Thyroid gland (tissue), 4 donors: ENCODE measurements at regions not wholly inside any gene's neighbourhood (a gene's known extent, or its start where the extent isn't known, plus 50 kb on each side); places are given as distances from the start of the nearest gene placed in this dataset.

Experiments used
- DNase-seq, 2 donors: peaks; one replicate each; pipeline ENCODE4 v3.0.0-alpha.2; 2019
- H3K27ac ChIP-seq, 3 donors: fragments of 200-600 bp; sonication (generic); 1 replicate in 2 of 3; 2 replicates in 1 of 3; pipeline ENCODE4 v1.5.1; 2016 to 2019; ENCODE audit warnings: mild to moderate bottlenecking in 1 of 3, moderate library complexity in 1 of 3
- H3K27me3 ChIP-seq: fragments of 200-600 bp; sonication (generic); one replicate; pipeline ENCODE4 v1.5.1; 2019
- H3K36me3 ChIP-seq, 2 donors: fragments of 200-600 bp; sonication (generic); one replicate each; pipeline ENCODE4 v1.5.1; 2016 to 2019
- H3K4me1 ChIP-seq, 2 donors: fragments of 200-600 bp; sonication (generic); one replicate each; pipeline ENCODE4 v1.5.1; 2017 to 2019
- H3K4me3 ChIP-seq, 3 donors: fragments of 200-600 bp; sonication (generic); replicated peaks in 1 of 3; 1 replicate in 2 of 3; 2 replicates in 1 of 3; pipeline ENCODE4 v1.5.1; 2016; ENCODE audit warnings: mild to moderate bottlenecking in 1 of 3
- H3K9me3 ChIP-seq: fragments of 200-600 bp; sonication (generic); one replicate; pipeline ENCODE4 v1.5.1; 2017
- CTCF ChIP-seq, 6 experiments: fragments of 200-600 bp in 3 of 6; fragments of 450-650 bp in 3 of 6; sonication (generic) in 3 of 6; IDR thresholded peaks; one replicate each; pipeline ENCODE4 v1.5.1; 2016 to 2019; ENCODE audit warnings: antibody characterized with exemption in 6 of 6, mild to moderate bottlenecking in 2 of 6, inconsistent platforms in 1 of 6, moderate library complexity in 1 of 6
- POLR2A ChIP-seq, 2 donors: fragments of 450-650 bp; IDR thresholded peaks; one replicate each; pipeline ENCODE4 v1.6.1; 2017; ENCODE audit warnings: antibody characterized with exemption in 2 of 2, mild to moderate bottlenecking in 2 of 2, moderate library complexity in 1 of 2
- WGBS, 2 donors: methylation state at CpG; one replicate each; pipeline ENCODE4 v1.1.5; 2017; 5-methylcytosine and 5-hydroxymethylcytosine counted together
- intact Hi-C: fragments of 100-400 bp; cut with DNase I; formaldehyde crosslinking; loops from one replicate; pipeline ENCODE4 v1.15.1; 2023

DNA sequence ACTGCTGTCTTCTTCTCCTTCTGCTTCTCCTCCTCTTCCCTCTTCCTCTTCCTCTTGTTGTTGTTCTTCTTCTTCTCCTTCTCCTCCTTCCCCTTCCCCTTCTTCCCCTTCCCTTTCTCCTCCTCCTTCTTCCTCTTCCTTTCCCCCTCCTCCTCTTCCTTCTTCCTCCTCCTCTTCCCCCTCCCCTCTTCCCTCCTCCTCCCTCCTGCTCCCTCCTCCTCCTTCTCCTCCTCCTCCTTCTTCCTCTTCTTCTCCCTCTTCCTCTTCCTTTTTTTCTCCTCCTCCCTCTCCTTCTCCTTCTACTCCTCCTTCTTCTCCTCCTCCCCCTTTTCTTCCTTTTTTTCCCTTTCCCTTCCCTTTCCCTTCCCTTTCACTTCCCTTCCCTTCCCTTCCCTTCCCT lies 245.0 kb upstream of the IRX5 start:
- Histone ChIP-seq H3K27ac (no peak overlapping the region), H3K9me3 (no peaks in the 10 kb centered on the region), H3K4me3 (no peak overlapping the region), H3K36me3 (no peaks in the 10 kb centered on the region), H3K27me3 (no peaks in the 10 kb centered on the region), H3K4me1 (no peaks in the 10 kb centered on the region)
- intact Hi-C loops, result no loop called here
- no peak for TF ChIP-seq POLR2A (IDR thresholded peaks at IDR 0.05)
- TF ChIP-seq CTCF (IDR thresholded peaks at IDR 0.05), result no peak
- no peak for DNase-seq

- no peak overlapping the region for H3K27ac ChIP-seq
- H3K27me3 ChIP-seq, result no peaks in the 10 kb centered on the region
- no peak overlapping the region for H3K4me3 ChIP-seq
- DNase-seq, result no peak
- 89 to 95% methylated on average over 4 of the region's 4 CpGs for WGBS, 2 donors
- H3K36me3 ChIP-seq, result no peaks in the 10 kb centered on the region
- intact Hi-C loops, result no loop called here
- TF ChIP-seq POLR2A (IDR thresholded peaks at IDR 0.05) (no peak), CTCF (IDR thresholded peaks at IDR 0.05) (no peak)
- no peaks in the 10 kb centered on the region for H3K9me3 ChIP-seq
- H3K4me1 ChIP-seq, result no peaks in the 10 kb centered on the region
Observed at GRCh38 chr16:54679531-54679930, 251.1 kb upstream of the IRX5 start.

DNA sequence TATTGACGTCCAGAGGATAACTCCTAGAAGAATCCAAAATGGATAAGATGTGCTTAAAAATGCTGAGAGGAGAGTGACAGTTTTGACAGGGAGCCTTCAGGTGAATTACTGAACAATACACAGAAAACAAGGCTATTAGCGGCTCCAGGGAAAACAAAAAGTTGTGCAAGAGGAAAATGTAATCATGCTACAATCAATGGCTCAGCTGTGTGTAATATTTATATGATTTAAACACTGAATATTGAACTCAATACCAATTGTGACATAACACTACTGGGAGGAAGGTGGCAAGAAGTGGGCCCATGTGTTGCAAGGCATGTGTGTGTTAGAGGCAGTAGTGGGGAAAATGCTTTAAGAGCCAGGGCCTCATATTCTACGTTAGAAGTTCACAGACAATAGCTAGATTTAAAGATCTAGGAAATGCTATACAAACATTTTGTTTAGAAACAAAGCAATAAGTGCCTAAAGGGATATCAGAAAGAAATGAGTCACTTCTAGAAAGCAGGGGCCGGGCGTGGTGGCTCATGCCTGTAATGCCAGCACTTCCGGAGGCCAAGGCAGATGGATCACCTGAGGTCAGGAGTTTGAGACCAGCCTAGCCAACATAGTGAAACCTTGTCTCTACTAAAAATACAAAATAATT lies 253.2 kb upstream of the IRX5 start:
- WGBS, 2 donors, result 88 to 90% methylated on average over 6 of the region's 6 CpGs
- Histone ChIP-seq H3K4me1 (no peaks in the 10 kb centered on the region), H3K36me3 (no peaks in the 10 kb centered on the region), H3K27me3 (no peaks in the 10 kb centered on the region), H3K9me3 (no peaks in the 10 kb centered on the region), H3K4me3 (no peak overlapping the region), H3K27ac (no peak overlapping the region)
- DNase-seq, result no peak
- intact Hi-C loops, result no loop called here
- TF ChIP-seq POLR2A (IDR thresholded peaks at IDR 0.05) (no peak), CTCF (IDR thresholded peaks at IDR 0.05) (no peak)

DNA sequence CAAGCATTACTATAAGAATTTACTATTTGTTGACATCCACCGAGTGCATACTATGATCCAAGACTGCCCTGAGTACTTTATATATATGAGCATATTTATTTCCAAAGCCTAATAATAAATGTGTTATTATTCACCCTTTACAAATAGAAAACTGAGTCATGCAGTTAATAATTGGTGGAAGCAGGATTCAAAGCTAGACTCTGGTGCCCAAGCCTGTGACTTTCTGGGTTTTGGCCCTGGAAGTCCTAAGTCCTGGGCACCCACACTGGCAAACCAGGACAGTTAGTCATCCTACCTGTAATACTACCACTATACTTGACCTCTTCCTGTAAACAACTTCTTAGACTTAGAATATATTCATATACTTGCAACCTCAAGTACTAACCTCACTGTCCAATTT lies 257.4 kb upstream of the IRX5 start:
- DNase-seq, result no peak
- Histone ChIP-seq H3K27me3 (no peaks in the 10 kb centered on the region), H3K4me1 (no peaks in the 10 kb centered on the region), H3K9me3 (no peaks in the 10 kb centered on the region), H3K4me3 (no peak overlapping the region), H3K27ac (no peak overlapping the region), H3K36me3 (no peaks in the 10 kb centered on the region)
- 91 to 93% methylated on average over 1 of the region's 1 CpG for WGBS, 2 donors
- intact Hi-C loops, result no loop called here
- TF ChIP-seq CTCF (IDR thresholded peaks at IDR 0.05), result no peak
- no peak for TF ChIP-seq POLR2A (IDR thresholded peaks at IDR 0.05)

DNA sequence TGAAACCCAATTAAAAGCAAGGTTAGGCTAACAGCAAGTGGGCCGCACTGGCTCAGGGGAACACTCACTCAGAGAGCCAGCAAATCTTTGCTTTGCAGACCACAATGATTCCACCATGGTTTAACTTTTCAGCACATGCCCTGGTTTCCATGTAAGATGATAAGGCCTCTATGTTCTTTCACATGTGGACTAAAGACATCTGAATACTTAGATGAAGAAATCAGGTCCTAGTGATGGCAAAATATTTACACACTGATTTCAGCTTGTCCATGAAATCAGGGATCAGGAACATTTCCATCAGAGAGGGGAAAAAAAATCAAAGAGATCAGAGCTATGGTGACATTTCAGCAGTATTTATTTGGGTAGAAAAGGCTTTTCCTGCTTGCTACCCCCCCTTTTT lies 258.2 kb upstream of the IRX5 start:
- DNase-seq, result no peak
- WGBS, 2 donors, result 92 to 100% methylated on average over 1 of the region's 1 CpG
- Histone ChIP-seq H3K9me3 (no peaks in the 10 kb centered on the region), H3K27ac (no peak overlapping the region), H3K4me3 (no peak overlapping the region), H3K4me1 (no peaks in the 10 kb centered on the region), H3K36me3 (no peaks in the 10 kb centered on the region), H3K27me3 (no peaks in the 10 kb centered on the region)
- no peak for TF ChIP-seq CTCF (IDR thresholded peaks at IDR 0.05)
- intact Hi-C loops, result no loop called here
